ENCODE measurements at regions not wholly inside any gene's neighbourhood (a gene's known extent, or its start where the extent isn't known, plus 50 kb on each side); places are given as distances from the start of the nearest gene placed in this dataset.

GRCh38 chr4:20028645-20029044 lies 223.1 kb upstream of the SLIT2 start:
- Histone ChIP-seq H3K27me3 (ENCODE audit: low read length) (no peaks in the 10 kb centered on the region), H3K9ac (ENCODE audit: low read length) (no peak overlapping the region), H3K27ac (ENCODE audit: low read depth, low read length) (no peak overlapping the region), H3K36me3 (ENCODE audit: low read length) (no peaks in the 10 kb centered on the region), H3K4me2 (ENCODE audit: low read depth, low read length, poor library complexity, severe bottlenecking) (no peak overlapping the region), H3K9me3 (ENCODE audit: insufficient read depth, low read length) (0 out of 2 replicates have a peak, but pooled peaks cover 3% of the 10 kb centered on the region), H2AFZ (ENCODE audit: low read depth, low read length, severe bottlenecking) (no peak overlapping the region), H3K9me2 (replicated peaks; ENCODE audit: insufficient read depth, low read length) (no peaks in the 10 kb centered on the region), H3F3A (ENCODE audit: insufficient read depth) (no peaks in the 10 kb centered on the region), H3K4me3 (ENCODE audit: insufficient read depth, low read length, poor library complexity, severe bottlenecking) (no peak overlapping the region), H3K79me2 (ENCODE audit: insufficient read depth, low read length) (no peaks in the 10 kb centered on the region), H4K20me1 (ENCODE audit: low read depth, low read length) (no peaks in the 10 kb centered on the region)
- no peak for TF ChIP-seq CTCF (IDR thresholded peaks at IDR 0.05; ENCODE audit: insufficient read depth, low read length, poor library complexity, severe bottlenecking)
- no peak for TF ChIP-seq EZH2phosphoT487 (conservative IDR thresholded peaks at IDR 0.05; ENCODE audit: low read length)

- no peak overlapping the region for H3K4me2 ChIP-seq (ENCODE audit: low read depth, low read length, poor library complexity, severe bottlenecking)
- H3K4me3 ChIP-seq (ENCODE audit: insufficient read depth, low read length, poor library complexity, severe bottlenecking): no peak overlapping the region
These were observed 225.2 kb upstream of the SLIT2 start for GRCh38 chr4:20026456-20026855.

GRCh38 chr4:20022471-20022870 lies 229.2 kb upstream of the SLIT2 start:
- H3K27ac ChIP-seq (ENCODE audit: low read depth, low read length): no peak overlapping the region
- TF ChIP-seq CTCF (IDR thresholded peaks at IDR 0.05; ENCODE audit: insufficient read depth, low read length, poor library complexity, severe bottlenecking) (no peak), EZH2phosphoT487 (conservative IDR thresholded peaks at IDR 0.05; ENCODE audit: low read length) (no peak)
- H3F3A ChIP-seq (ENCODE audit: insufficient read depth): no peaks in the 10 kb centered on the region
- H3K4me2 ChIP-seq (ENCODE audit: low read depth, low read length, poor library complexity, severe bottlenecking): no peak overlapping the region
- no peaks in the 10 kb centered on the region for H3K9me2 ChIP-seq (replicated peaks; ENCODE audit: insufficient read depth, low read length)
- no peak overlapping the region for H3K9ac ChIP-seq (ENCODE audit: low read length)
- H3K9me3 ChIP-seq (ENCODE audit: insufficient read depth, low read length): 0 out of 2 replicates have a peak, but pooled peaks cover 3% of the 10 kb centered on the region
- no peak overlapping the region for H2AFZ ChIP-seq (ENCODE audit: low read depth, low read length, severe bottlenecking)
- no peaks in the 10 kb centered on the region for H3K79me2 ChIP-seq (ENCODE audit: insufficient read depth, low read length)
- H3K27me3 ChIP-seq (ENCODE audit: low read length): no peaks in the 10 kb centered on the region
- H3K4me3 ChIP-seq (ENCODE audit: insufficient read depth, low read length, poor library complexity, severe bottlenecking): no peak overlapping the region
- H3K36me3 ChIP-seq (ENCODE audit: low read length): no peaks in the 10 kb centered on the region
- no peaks in the 10 kb centered on the region for H4K20me1 ChIP-seq (ENCODE audit: low read depth, low read length)

More at GRCh38 chr4:20026456-20026855, 225.2 kb upstream of the SLIT2 start:
- H3K27ac ChIP-seq (ENCODE audit: low read depth, low read length): no peak overlapping the region
- H3K36me3 ChIP-seq (ENCODE audit: low read length): no peaks in the 10 kb centered on the region
- H3K9me3 ChIP-seq (ENCODE audit: insufficient read depth, low read length): 0 out of 2 replicates have a peak, but pooled peaks cover 3% of the 10 kb centered on the region
- TF ChIP-seq EZH2phosphoT487 (conservative IDR thresholded peaks at IDR 0.05; ENCODE audit: low read length) (no peak), CTCF (IDR thresholded peaks at IDR 0.05; ENCODE audit: insufficient read depth, low read length, poor library complexity, severe bottlenecking) (no peak)
- no peaks in the 10 kb centered on the region for H3F3A ChIP-seq (ENCODE audit: insufficient read depth)
- H2AFZ ChIP-seq (ENCODE audit: low read depth, low read length, severe bottlenecking): no peak overlapping the region
- H3K79me2 ChIP-seq (ENCODE audit: insufficient read depth, low read length): no peaks in the 10 kb centered on the region
- H3K27me3 ChIP-seq (ENCODE audit: low read length): no peaks in the 10 kb centered on the region
- H3K9me2 ChIP-seq (replicated peaks; ENCODE audit: insufficient read depth, low read length): no peaks in the 10 kb centered on the region
- H4K20me1 ChIP-seq (ENCODE audit: low read depth, low read length): no peaks in the 10 kb centered on the region
- H3K9ac ChIP-seq (ENCODE audit: low read length): no peak overlapping the region

Measured in SU-DHL-6 (cell line).